IPS-NIHi11 (cell line): ENCODE measurements at regions not wholly inside any gene's neighbourhood (a gene's known extent, or its start where the extent isn't known, plus 50 kb on each side); places are given as distances from the start of the nearest gene placed in this dataset.

Experiments used
- DNase-seq: peaks from one replicate; pipeline ENCODE4 v3.0.0; 2012; ENCODE audit warnings: mixed read lengths, low spot score

DNA sequence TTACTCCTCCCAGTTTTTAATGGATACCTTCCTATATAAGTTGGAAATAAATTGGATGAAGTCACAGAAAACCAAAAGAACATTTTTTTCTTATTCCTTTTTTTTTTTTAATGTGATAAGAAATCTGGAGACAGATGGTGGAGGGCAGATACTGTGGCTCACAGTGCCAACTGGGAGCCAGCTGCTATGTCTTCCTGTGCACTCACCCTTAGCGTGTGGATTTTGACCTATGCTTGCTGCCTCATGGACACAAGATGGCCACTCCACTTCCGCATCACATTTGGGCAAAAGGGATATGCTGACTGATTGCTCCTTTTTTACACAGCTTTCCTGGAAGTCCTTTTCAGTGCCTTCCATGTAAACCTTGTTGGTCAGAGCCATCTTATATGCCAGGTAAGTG lies 342.6 kb downstream of the MAN2A1 start:
- no peak for DNase-seq

DNA sequence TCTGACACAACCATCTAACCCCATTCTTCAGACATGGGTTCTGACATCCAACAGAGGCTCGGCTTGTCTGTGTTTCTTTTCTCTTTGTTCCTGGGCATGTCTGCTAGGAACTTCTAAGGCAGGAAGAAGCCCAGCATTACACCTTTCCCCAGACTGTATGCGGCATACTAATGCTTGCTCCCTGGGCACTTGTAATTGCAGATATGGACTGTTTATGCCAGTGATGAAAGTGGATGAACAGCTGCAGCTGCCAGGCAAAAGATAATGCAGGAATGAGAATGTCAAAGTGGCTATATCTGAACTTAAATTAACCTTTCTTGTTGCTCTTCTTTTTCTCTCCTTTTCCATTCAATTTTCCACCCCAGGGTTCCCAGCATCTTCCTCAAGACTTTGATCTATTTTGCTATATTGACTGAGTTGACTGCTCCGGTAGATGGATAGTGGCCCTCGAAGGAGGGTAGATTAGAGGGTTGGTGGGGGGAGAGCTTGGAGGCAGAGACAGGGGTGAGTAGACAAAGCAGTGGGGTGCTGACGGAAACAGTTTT lies 344.4 kb downstream of the MAN2A1 start:
- DNase-seq: no peak

DNA sequence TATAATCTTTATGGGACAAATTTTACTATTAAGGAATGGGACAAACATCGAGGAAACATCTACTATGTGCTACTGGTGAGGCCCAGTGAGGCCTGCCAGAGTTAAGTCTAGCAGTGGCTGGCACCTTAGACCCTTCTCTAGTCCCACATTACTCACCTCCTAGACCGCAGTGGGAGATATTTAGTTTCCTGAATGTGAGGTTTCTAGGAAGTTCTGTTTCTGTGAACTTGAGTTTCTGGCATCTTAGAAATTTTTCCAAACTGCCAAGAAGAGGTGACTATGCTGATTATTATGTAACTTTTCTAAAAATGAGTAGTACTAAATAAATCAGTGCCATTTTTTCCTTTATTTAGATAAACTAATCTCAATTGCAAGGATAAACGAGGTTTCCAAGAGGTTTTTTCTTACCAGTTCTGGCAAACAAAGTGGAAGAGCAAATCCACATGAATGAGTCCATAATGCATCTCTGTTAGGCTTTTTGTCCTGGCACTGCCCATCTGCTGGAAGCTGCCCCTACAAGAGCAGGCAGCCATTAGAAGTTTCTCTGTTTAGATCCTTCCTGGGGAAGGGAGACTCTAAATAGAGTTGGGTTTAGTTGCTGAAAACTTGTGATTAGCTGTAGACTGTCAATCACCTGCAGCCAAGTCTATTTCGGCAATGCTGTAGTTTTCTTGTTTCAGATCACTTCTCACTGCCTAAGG lies 348.7 kb downstream of the MAN2A1 start:
- DNase-seq: no peak

DNA sequence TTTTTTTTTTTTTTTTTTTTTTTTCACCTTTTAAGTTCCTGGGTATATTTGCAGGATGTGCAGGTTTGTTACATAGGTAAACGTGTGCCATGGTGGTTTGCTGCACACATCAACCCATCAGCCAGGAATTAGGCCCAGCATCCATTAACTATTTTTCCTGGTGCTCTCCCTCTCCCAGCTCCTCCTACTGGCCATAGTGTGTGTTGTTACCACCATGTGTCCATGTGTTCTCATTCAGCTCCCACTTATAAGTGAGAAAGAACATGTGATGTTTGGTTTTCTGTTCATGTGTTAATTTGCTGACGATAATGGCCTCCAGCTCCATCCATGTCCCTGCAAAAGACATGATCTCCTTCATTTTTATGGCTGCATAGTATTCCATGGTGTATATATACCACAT lies 350.5 kb downstream of the MAN2A1 start:
- DNase-seq: no peak

DNA sequence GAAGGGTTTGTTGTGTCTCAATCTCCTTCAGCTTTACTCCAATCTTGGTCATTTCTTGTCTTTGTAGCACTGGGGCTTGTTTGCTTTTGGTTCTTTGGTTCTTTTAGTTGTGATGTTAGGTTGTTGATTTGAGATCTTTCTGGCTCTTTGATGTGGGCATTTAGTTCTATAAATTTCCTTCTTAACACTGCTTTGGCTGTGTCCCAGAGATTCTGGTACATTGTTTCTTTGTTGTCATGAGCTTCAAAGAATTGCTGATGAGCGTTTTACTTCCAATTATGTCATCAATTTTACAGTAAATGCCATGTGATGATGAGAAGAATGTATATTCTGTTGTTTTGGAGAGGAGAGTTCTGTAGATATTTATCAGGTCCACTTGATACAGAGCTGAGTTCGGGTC lies 353.3 kb downstream of the MAN2A1 start:
- no peak for DNase-seq

DNA sequence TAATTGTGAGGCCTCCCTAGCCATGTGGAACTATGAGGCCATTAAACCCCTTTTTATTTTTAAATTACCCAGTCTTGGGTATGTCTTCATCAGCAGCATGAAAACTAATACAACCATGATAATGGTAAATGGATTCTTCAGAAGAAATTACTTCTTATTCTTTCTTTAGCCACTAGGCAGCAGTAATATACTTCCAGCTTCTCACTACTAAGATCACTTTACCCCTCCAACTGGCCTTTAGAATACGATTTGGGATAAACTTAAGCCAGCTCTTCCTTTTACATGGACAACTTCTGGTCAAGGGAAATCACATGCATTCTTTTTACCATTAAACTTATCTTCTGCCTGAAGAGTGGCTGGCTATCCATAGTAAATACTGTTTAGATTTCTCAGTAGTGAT lies 355.4 kb downstream of the MAN2A1 start:
- no peak for DNase-seq

DNA sequence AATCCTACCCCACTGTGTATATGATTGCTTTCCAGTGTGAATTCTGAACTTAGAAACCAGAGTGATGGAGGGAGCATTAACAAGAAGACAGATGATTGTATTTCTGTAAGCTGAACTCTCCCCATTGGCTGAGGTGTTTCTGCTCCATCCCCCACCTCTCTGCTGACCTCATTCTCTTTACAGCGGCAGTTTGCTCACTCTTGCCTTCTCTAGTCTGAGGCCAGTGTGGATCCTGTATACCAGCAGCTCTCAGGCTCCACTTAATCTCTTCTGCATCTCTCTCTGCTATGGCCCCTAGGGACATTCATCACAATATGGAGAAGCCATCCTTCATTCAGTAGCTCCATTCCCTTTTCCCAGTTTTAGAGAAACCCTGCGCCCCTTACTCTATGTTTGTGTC lies 358.8 kb downstream of the MAN2A1 start:
- peak; percentile 18 for DNase-seq

DNA sequence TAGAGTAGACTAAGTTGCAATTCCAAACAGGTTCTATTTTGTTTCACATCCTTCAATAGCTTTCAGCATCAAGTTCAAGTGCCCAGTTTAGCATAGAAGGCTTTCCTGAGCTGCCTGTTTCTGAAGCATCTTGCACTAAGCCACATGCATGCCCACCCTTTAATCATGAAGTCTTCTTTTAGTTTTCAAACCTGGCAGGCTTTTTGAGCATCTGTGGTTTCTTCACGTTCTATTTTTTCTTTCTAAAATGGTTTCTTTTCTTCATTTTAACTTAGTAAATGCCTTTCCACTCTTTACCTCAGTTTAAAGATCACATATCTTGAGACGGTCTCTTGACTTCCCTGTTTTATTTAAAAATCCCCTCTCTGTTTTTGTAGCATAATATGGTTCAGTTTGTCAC lies 360.1 kb downstream of the MAN2A1 start:
- DNase-seq: no peak

DNA sequence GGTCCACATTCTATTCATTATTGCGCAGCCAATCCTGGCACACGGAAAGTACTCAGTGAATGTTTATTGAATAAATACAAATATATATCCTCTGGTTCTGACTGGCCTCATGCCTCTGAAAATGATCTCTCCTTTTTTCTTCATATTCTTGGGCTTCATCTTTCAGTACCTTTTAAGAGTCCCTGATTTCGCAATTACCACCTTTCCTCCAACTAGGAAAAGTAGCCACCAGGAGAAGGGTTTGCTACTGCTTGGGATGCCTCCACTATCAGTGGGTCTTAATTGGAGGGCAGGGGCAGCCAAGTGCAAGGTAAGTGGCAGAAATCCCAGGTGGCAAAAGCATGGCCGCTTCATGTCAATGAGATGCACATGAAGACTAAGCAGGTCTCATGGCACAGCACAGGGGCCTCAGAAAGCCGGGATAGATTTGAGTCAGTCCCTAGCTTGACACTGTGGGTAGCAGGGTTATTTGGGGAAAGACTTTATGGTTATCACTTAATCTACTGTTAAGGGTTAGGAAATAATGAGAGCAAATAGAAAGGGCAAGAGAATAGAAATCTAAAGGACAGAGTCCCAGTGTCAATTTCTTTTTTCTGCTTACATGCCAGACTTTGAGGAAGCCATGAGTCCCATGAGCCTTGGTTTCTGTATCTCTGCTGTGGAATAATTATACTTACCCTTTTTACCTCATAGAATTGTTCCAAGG lies 361.1 kb downstream of the MAN2A1 start:
- DNase-seq: no peak

DNA sequence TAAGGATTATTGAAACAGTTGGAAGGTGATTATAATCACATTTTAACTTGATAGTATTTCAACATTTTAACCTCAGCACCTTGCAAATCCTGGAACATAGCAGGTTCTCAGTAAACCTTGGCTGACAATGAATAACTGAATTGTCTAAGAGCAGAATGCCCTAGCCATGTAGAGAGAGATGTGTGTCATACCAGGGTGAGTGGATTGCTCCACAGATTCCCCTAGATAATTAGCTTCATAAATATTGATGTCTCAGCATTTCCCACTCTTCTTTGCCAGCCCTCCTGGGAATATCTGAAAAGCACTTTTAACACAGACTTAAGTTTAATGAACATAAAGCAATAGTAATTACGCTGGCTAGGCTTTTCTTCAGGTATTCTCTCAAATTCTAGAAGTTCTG lies 363.5 kb downstream of the MAN2A1 start:
- DNase-seq: no peak

DNA sequence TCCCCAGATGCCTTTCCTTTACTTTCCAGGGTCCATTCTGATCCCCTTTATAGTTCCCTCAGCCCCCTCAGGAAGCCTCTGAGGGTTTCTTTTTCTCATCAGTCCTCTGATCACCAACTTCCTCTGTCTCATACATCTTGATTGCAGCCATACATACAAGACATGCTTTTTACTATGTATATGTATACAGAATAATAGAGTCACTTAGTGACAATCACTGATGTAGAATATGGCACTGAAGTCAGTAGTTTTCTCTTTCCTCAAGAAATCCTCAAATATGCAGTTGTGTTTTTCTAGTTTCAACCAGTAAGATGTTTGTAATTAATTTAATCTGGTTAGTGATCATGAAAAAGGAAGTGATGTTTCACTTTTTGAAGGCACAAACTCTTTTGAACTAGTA lies 364.1 kb downstream of the MAN2A1 start:
- DNase-seq: no peak

DNA sequence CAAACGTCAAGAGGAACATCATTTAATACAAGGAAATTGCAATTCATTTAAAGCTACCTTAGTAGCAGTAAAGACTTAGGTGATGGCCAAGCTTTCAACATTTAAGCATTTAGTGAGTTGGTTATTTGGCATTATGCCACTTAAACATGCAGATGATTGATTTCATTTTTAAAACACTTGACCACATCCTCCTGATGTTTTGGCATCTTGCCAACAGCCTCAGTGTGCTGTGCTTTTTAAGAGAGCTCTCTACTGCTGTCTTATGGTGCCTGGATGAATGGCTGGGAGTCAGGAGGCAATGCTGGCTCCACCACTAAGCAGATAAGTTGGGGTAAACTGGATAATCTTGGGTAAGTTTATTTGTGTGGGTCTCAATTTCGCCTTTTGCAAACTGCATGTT lies 364.5 kb downstream of the MAN2A1 start:
- peak; percentile 29 for DNase-seq

DNA sequence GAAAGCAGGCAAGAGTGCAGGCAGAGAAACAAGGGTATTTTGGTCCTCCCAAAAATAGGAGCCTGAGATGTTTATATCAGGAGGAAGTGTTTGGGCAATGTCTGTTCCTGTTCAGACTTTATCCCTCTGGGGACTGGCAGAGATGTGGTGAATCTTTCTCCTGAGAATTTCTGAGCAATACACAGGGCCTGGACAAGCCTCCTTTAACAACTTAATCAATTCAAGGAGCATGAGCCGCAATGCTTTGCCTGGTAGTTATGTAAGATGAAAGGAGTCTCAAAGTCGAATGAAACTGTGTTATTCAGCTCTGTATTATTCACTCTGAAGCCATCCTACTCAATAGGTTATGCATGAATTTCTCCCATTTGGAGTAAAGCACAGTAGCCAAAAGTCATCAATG lies 365.6 kb downstream of the MAN2A1 start:
- no peak for DNase-seq

DNA sequence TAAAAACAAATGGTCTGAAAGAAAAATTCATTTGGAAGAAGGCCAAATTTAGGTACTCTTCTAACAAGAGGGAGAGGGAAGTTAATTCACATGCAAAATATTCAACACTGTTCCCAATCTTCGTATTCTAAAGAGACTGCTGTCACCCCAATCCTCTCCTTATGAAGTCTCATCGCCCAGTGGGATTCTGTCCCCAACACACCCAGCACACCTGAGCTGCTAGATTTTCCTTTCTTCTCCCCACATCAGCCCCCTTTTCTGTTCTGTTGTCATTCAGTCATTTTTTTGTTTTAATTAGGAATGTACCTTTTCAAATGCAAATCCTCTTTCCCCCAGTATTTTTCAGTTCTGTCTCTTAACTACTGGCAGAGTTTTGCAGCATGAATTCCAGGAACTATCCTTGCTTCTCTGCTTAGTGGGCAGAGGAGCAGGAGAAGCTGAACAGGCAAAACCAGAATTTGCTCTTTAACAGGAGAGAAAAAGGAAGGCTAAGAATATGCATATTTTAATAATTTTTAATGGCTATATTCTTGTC lies 366.9 kb downstream of the MAN2A1 start:
- peak; percentile 17 for DNase-seq

DNA sequence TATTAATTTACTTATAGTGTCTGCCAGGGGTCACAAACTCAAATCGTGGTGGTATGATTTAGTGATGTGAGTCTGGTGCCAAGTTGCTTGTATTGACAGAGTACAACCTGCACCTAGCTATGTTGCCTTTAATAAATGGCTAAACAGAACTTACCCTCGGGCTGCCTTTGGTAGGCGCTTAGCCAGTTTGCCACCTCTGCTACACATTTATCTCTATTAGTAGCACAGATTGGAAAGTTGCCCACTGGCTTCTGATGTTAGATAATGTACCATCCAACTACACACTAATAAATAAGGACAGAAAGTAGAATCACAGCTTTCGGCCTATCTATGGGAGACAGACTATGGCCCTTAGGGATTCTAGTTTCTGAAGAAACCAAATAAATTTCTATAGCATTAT lies 368.4 kb downstream of the MAN2A1 start:
- no peak for DNase-seq

DNA sequence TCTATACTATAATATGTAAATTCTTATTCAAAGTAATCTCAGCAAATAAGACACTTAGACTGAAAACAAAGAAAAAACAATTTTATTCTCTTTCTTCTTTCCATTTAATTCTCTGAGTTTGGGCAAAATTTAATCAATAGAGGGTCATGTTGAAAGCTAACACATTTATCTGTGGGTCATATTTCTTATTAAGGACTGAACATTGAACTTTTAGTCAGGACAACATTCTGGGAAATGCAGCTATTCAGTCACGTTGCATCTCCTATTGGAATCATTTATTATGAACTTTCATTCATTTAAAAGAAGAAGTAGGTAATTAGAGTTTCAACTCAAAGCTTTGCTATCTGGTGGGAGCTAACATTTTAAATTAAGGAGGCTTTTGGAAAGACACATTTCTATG lies 372.5 kb downstream of the MAN2A1 start:
- no peak for DNase-seq

DNA sequence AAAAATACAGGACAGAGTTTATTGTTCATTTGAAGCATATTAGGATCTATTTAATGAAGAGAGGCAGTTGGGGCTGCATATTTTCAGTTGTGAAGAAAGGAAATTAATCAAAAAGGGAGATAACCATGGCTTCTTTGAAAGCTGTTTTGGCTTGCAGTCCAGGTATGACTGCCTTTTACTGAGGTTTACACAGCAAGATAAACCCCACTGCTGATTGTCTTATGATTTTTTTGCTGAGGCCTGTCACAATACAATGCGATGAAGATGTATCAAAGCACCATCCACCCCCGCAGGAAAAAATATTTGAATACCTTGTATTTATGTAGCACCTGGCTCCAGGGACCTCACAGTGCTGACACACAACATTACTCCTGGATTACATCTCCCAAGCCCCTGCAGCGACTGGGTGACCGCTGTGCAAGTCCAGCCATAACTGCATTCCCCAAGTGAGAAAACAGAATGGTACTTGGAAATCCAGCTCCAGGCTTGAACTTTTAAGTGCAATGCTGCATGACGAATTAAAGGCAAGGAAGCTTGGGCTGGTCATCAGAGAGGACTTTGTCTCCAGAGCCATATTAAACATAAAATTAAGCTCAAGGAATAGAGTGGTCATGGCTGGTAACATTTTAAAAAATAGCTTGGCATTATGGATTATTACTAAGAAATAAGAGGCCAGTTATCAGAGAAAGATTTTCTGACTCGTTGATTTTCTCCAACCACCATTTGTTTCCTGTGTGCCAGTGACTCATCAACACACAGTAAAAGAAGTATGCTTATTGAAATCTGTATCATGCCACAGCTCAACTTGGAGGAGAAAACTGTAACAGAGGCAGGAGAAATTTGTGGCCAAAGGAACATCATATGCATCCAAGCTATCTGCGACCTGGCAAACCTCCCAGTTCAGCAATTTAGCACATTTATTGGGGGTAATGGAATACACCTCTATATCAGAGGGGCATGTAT lies 374.2 kb downstream of the MAN2A1 start:
- DNase-seq: no peak

DNA sequence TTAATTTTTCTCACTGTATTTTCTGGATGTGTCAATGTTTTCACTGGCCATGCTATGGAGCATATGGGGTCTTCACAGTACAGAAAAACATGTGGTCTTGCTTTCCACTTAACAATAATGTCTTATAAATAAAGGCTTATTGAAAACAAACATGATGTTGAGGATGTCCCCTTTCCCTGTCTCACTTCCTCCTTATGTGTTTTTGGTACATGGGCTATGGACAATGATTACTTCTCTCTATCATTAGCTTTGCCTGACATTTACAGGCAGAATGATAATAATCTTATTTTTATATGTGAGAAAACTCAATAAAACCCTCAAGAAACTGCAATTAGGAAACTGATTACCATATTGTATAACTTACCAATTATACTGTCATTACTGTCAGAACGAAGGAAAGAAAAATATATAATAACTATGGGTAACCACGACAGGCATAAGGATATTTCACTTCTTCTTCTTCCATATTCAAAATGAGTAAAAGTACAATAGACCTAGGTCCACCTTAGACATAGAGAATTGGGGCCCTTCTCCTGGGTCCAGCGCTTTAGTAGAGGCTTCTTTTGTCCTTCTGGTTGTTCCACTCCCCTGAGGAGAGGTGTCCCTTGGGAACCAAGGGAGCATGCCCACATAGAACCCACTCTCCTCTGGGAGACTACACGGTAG lies 375.0 kb downstream of the MAN2A1 start:
- no peak for DNase-seq

DNA sequence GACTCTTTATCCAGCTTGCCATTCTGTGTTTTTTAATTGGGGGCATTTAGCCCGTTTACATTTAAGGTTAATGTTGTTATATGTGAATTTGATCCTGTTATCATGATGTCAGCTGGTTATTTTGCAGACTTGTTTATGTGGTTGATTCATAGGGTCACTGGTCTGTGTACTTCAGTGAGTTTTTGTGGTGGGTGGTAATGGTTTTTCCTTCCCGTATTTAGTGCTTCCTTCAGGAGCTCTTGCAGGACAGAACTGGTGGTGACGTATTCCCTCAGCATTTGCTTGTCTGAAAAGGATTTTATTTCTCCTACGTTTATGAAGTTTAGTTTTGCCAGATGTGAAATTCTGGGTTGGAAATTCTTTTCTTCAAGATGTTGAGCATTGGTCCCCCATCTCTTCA lies 381.1 kb downstream of the MAN2A1 start:
- no peak for DNase-seq

DNA sequence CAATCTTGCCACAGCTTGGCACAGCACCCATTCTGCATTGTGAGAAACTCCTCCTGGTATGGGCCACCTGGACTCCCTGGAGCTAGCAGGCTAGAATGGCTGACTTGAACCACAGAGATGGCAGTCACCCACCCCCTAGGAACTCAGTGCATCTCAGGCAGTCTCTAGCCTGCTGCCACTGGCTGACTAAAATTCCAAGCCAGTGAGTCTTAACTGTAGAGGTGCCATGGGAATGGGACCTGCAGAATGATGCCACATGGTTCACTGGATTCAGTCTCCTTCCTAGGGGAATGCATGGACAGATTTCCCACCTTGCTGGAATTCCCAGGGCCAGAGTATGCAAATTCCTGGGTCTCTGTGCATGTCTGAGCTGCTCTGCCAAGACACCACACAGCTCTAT lies 382.9 kb downstream of the MAN2A1 start:
- no peak for DNase-seq

DNA sequence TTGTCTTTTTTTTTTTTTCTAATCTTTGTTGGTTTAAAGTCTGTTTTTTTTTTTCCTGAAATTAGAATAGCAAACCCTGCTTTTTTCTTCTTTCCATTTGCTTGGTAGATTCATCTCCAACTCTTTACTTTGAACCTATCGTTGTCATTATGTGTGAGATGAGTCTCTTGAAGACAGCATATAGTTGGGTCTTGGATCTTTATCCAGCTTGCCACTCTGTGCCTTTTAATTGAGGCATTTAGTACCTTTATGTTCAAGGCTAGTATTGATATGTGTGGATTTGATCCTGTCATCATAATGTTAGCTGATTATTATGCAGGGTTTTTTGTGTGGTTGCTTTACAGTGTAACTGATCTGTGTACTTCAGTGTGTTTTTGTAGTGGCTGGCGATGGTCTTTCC lies 383.8 kb downstream of the MAN2A1 start:
- DNase-seq: no peak

DNA sequence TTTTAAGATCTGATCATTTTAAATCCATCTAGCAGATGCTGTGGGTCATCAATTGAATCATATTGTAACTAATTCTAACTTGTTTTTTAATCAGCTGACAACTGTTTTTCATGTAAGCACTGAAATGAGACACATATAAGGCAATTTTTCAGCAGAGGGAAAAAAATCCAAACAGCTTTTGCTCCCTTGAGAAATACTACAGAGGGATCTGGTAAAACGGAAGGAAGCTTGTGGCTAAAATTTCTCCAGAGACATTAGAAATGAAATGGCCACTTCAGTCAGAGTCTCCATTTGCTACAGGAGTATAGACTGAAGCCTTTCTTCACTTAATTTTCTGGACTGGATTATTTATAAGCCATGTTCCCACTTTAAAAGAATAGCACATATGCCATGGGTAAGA lies 385.9 kb downstream of the MAN2A1 start:
- DNase-seq: no peak
